Dendritic cell treated with granulocyte-macrophage colony-stimulating factor and Interleukin-4, amounts not matched to agents 40 ng/mL and 50 ng/mL, for 4 days (primary cell): ENCODE measurements at regions not wholly inside any gene's neighbourhood (a gene's known extent, or its start where the extent isn't known, plus 50 kb on each side); places are given as distances from the start of the nearest gene placed in this dataset.
"Not testable (repeated sequence)": the region's sequence is repeated elsewhere in the genome, so short reads cannot be mapped to it uniquely, and the experiment has no call there.

ENCODE experiments used
- H3K27ac Mint-ChIP-seq: one replicate; pipeline ENCODE4 v1.8.0; 2022; ENCODE audit warnings: mild to moderate bottlenecking, mixed read lengths
- H3K27me3 Mint-ChIP-seq: one replicate; pipeline ENCODE4 v1.8.0; 2022; ENCODE audit warnings: mild to moderate bottlenecking, mixed read lengths
- H3K36me3 Mint-ChIP-seq: one replicate; pipeline ENCODE4 v1.8.0; 2022; ENCODE audit warnings: low read depth, mixed read lengths
- H3K4me1 Mint-ChIP-seq: one replicate; pipeline ENCODE4 v1.8.0; 2022; ENCODE audit warnings: low read depth, mixed read lengths
- H3K4me3 Mint-ChIP-seq: one replicate; pipeline ENCODE4 v1.8.0; 2022; ENCODE audit warnings: mild to moderate bottlenecking, moderate library complexity, mixed read lengths
- H3K9me3 Mint-ChIP-seq: one replicate; pipeline ENCODE4 v1.8.0; 2022; ENCODE audit warnings: mixed read lengths
- intact Hi-C: fragments of 100-400 bp; cut with micrococcal nuclease; formaldehyde crosslinking; loops from one replicate; pipeline ENCODE4 v1.15.0; 2022

- H3K4me1 Mint-ChIP-seq = no peaks in the 10 kb centered on the region
- H3K36me3 Mint-ChIP-seq = no peaks in the 10 kb centered on the region
- intact Hi-C loops = no loop called here
- H3K9me3 Mint-ChIP-seq = peaks cover 24% of the 10 kb centered on the region
- no peaks in the 10 kb centered on the region for H3K27me3 Mint-ChIP-seq
- H3K27ac Mint-ChIP-seq = no peak overlapping the region
- no peak overlapping the region for H3K4me3 Mint-ChIP-seq
Measured at GRCh38 chr13:54124700-54125099, 1096.1 kb downstream of the OLFM4 start.

DNA sequence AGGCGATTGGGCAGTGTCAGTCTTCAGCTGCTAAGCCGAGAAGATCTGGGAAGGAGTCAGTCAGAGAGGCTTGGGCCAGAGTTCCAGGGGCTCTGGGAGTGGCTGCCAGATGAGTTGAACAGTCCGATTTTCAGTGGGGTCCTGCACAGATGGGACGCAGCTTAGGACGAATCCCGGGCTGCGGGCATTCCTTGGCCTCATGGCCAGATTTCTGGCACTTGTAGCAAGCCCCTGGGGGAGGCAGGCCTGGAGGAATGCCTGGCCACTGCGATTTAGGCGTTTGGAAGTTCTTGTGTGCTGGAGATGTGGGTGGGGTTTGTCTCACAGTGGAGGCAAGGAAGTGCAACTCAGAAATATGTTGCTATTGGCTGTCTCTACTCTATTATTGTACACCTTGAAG is 1102.3 kb downstream of the OLFM4 start:
- H3K4me1 Mint-ChIP-seq, H3K27me3 Mint-ChIP-seq, H3K36me3 Mint-ChIP-seq, intact Hi-C loops, H3K4me3 Mint-ChIP-seq, H3K27ac Mint-ChIP-seq: not testable (repeated sequence)
- peaks cover 52% of the 10 kb centered on the region for H3K9me3 Mint-ChIP-seq

GRCh38 chr13:54131433-54131832 is 1102.8 kb downstream of the OLFM4 start:
- H3K36me3 Mint-ChIP-seq, H3K4me3 Mint-ChIP-seq, H3K4me1 Mint-ChIP-seq, H3K27me3 Mint-ChIP-seq, H3K27ac Mint-ChIP-seq, intact Hi-C loops: not testable (repeated sequence)
- H3K9me3 Mint-ChIP-seq = peaks cover 52% of the 10 kb centered on the region

DNA sequence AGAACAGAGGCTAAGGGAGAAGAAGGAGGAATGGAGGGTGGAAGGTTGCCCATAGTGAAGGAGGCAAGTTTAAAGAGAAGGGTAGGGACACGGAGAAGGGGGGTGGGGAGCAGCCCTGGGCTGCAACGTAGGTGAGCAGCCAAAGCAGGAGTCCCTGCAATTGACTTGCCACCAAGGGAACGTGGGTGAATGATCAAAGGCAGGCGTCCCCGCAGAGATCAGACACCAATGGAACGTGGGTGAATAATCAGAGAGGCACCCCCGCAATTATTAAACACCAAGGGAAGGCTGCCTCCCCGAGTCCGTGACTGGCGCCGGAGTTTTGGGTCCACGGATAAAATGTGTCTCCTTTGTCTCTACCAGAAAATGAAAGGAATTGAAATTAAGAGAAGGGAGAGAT is 1103.5 kb downstream of the OLFM4 start:
- H3K27ac Mint-ChIP-seq, H3K4me1 Mint-ChIP-seq, H3K36me3 Mint-ChIP-seq, H3K27me3 Mint-ChIP-seq, H3K4me3 Mint-ChIP-seq, intact Hi-C loops: not testable (repeated sequence)
- H3K9me3 Mint-ChIP-seq = peaks cover 52% of the 10 kb centered on the region

DNA sequence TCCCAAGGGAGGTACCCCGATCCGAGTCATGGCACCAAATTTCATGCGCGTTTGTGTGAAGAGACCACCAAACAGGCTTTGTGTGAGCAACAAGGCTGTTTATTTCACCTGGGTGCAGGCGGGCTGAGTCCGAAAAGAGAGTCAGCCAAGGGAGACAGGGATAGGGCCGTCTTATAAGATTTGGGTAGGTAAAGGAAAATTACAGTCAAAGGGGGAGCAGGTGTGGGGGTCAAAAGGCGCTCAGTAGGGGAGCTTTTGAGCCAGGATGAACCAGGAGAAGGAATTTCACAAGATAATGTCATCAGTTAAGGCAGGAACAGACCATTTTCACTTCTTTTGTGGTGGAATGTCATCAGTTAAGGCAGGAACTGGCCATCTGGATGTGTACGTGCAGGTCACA is 1104.1 kb downstream of the OLFM4 start:
- intact Hi-C loops, H3K27ac Mint-ChIP-seq, H3K36me3 Mint-ChIP-seq, H3K4me1 Mint-ChIP-seq, H3K4me3 Mint-ChIP-seq, H3K27me3 Mint-ChIP-seq: not testable (repeated sequence)
- peaks cover 48% of the 10 kb centered on the region for H3K9me3 Mint-ChIP-seq

GRCh38 chr13:54133746-54134145 is 1105.1 kb downstream of the OLFM4 start:
- Mint-ChIP-seq H3K27ac (no peak overlapping the region), H3K9me3 (peaks cover 37% of the 10 kb centered on the region), H3K4me1 (no peaks in the 10 kb centered on the region), H3K4me3 (no peak overlapping the region), H3K27me3 (no peaks in the 10 kb centered on the region), H3K36me3 (no peaks in the 10 kb centered on the region)
- intact Hi-C loops = no loop called here

- H3K4me3 Mint-ChIP-seq = no peak overlapping the region
- peaks cover 11% of the 10 kb centered on the region for H3K9me3 Mint-ChIP-seq
- intact Hi-C loops = no loop called here
- no peaks in the 10 kb centered on the region for H3K36me3 Mint-ChIP-seq
- H3K4me1 Mint-ChIP-seq = no peaks in the 10 kb centered on the region
- H3K27ac Mint-ChIP-seq = no peak overlapping the region
- H3K27me3 Mint-ChIP-seq = no peaks in the 10 kb centered on the region
Measured at GRCh38 chr13:54144828-54145227, 1116.2 kb downstream of the OLFM4 start.

DNA sequence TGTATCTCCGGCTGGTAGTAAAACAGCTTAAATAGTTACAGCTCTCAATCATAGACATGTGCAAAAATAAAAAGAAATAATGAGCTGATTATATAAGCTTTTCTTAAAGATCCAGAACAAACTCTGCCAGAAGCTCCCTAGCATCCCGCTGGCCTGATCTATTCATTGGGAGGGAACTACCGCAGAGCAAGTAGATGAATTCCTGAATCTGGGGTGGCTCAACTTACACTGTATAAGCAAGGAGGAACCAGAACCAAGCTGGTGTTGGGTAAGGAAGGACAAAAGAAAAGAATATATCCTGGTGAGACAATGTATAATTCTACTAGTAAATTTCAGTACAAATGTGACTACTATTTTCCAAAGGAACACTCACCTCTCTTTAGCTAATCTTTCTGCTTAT is 1122.2 kb downstream of the OLFM4 start:
- Mint-ChIP-seq H3K4me1 (no peaks in the 10 kb centered on the region), H3K27me3 (no peaks in the 10 kb centered on the region), H3K4me3 (no peak overlapping the region), H3K27ac (no peak overlapping the region), H3K36me3 (no peaks in the 10 kb centered on the region), H3K9me3 (peaks cover under 1% of the 10 kb centered on the region)
- intact Hi-C loops = no loop called here

GRCh38 chr13:54162069-54162468 is 1133.5 kb downstream of the OLFM4 start:
- H3K36me3 Mint-ChIP-seq = no peaks in the 10 kb centered on the region

DNA sequence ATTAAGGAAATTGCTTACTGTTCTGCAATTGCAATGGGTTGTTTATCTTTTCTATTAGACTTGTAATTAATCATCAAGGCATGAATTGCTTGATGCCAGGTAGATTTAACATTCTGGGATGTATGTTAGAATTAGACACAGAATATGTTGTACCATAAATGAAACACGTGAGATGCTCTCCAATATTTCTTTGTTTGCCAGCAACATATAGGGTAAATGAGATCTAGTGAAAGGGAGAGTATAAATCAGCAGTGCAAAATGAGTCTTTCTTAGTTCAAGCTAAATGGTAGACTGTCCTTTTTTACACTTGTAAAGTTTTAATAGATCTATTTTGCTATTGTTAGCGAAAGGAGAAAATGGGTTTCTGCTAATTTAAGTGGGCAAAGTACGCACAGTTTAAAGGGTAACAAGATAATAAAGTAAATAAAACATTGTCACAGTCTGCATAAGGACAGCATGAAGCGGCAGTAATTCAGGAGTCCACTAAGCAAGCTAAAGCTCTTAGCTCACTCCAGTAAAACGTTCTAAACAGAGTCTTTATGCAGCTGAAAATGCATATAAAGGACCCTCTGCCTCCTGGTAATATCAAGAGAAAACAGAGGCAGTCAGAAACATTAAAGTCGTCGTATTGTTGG is 1137.1 kb downstream of the OLFM4 start:
- Mint-ChIP-seq H3K4me1 (no peaks in the 10 kb centered on the region), H3K27ac (no peak overlapping the region), H3K36me3 (no peaks in the 10 kb centered on the region), H3K27me3 (no peaks in the 10 kb centered on the region), H3K9me3 (no peaks in the 10 kb centered on the region), H3K4me3 (no peak overlapping the region)
- intact Hi-C loops = no loop called here

More at GRCh38 chr13:54162069-54162468, 1133.5 kb downstream of the OLFM4 start:
- H3K27me3 Mint-ChIP-seq = no peaks in the 10 kb centered on the region
- no peaks in the 10 kb centered on the region for H3K9me3 Mint-ChIP-seq
- no peaks in the 10 kb centered on the region for H3K4me1 Mint-ChIP-seq
- H3K27ac Mint-ChIP-seq = no peak overlapping the region
- intact Hi-C loops = no loop called here
- H3K4me3 Mint-ChIP-seq = no peak overlapping the region

DNA sequence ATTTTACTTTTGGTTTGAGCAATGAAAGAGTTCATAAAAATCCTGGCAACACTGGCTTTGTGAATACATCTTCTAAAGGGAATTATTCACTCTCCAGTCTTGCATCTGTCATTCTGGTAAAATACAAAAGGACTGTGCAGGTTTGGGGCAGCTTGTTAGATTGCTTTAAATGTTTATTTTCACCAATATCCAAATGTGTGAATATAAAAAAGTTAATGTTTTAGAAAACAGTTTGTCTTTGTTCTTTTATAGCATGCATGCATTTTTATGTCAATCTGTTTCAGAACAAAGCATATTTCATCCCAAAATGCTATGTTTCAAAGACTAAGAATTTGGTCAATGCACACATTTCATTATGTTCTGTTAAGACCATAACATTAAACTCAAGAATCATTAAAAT is 1145.4 kb downstream of the OLFM4 start:
- Mint-ChIP-seq H3K27me3 (no peaks in the 10 kb centered on the region), H3K4me1 (no peaks in the 10 kb centered on the region), H3K36me3 (no peaks in the 10 kb centered on the region), H3K9me3 (no peaks in the 10 kb centered on the region), H3K4me3 (no peak overlapping the region), H3K27ac (no peak overlapping the region)
- intact Hi-C loops = no loop called here

DNA sequence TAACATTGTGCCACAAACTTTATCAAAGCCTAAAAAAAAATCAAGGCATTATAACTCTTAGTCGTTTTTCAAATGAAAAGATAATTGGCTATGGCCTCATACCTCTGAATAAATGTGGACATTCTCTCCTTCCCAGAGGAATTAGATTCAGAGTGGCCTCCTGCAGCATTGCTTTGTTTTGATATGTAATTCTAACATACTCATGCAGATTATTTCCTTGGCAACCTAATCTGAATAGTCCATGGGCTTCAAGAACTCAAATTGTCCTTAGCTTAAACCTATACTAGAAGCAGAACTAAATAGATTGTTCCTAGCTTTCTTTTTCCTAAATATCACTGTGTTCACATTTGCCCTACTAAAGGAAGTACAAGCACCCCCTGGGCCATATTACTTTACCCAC is 1146.9 kb downstream of the OLFM4 start:
- Mint-ChIP-seq H3K36me3 (no peaks in the 10 kb centered on the region), H3K9me3 (no peaks in the 10 kb centered on the region), H3K27ac (no peak overlapping the region), H3K4me3 (no peak overlapping the region), H3K27me3 (no peaks in the 10 kb centered on the region), H3K4me1 (no peaks in the 10 kb centered on the region)
- intact Hi-C loops = no loop called here

GRCh38 chr13:54177466-54177865 is 1148.9 kb downstream of the OLFM4 start:
- Mint-ChIP-seq H3K9me3 (no peaks in the 10 kb centered on the region), H3K4me1 (no peaks in the 10 kb centered on the region), H3K27me3 (no peaks in the 10 kb centered on the region), H3K27ac (no peak overlapping the region), H3K4me3 (no peak overlapping the region), H3K36me3 (no peaks in the 10 kb centered on the region)
- intact Hi-C loops = no loop called here

- no peak overlapping the region for H3K4me3 Mint-ChIP-seq
- H3K9me3 Mint-ChIP-seq = peaks cover 10% of the 10 kb centered on the region
- H3K36me3 Mint-ChIP-seq = no peaks in the 10 kb centered on the region
- H3K4me1 Mint-ChIP-seq = no peaks in the 10 kb centered on the region
- H3K27ac Mint-ChIP-seq = no peak overlapping the region
- H3K27me3 Mint-ChIP-seq = no peaks in the 10 kb centered on the region
- intact Hi-C loops = no loop called here
Measured at GRCh38 chr13:54183166-54183565, 1154.6 kb downstream of the OLFM4 start.

DNA sequence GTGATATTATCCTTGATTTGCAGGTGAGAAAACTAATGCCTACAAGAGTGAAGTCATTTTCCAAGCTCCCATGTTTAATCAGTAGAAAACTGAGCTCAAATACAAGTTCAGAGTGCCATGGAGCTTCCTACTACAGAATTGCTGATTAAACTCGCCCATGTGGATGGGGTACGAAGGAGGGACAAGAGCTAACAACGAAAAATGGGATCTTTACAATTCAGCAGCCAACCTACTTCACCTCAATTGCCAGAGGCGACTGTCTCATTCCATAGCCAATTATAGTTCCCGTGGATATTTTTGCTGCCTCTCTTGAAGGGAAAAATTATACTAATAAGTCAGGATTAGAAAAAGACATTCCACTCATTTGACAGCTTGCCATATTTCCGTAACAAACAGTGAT is 1155.1 kb downstream of the OLFM4 start:
- intact Hi-C loops = no loop called here
- Mint-ChIP-seq H3K4me3 (no peak overlapping the region), H3K36me3 (no peaks in the 10 kb centered on the region)

More for the DNA sequence above, 1155.1 kb downstream of the OLFM4 start:
- H3K9me3 Mint-ChIP-seq = peaks cover 10% of the 10 kb centered on the region
- H3K4me1 Mint-ChIP-seq = no peaks in the 10 kb centered on the region
- no peak overlapping the region for H3K27ac Mint-ChIP-seq
- no peaks in the 10 kb centered on the region for H3K27me3 Mint-ChIP-seq
